ENCODE measurements at regions not wholly inside any gene's neighbourhood (a gene's known extent, or its start where the extent isn't known, plus 50 kb on each side); places are given as distances from the start of the nearest gene placed in this dataset.
"Not testable (repeated sequence)": the region's sequence is repeated elsewhere in the genome, so short reads cannot be mapped to it uniquely, and the experiment has no call there.

GRCh38 chr1:29387210-29387609 is 150.9 kb downstream of the PTPRU start:
- TF ChIP-seq JUND (IDR thresholded peaks at IDR 0.05) (no peak), NR2F2 (IDR thresholded peaks at IDR 0.05) (no peak), GABPA (IDR thresholded peaks at IDR 0.05 in 1 of 2, conservative IDR thresholded peaks at IDR 0.05 in 1 of 2) (no peak), SP1 (IDR thresholded peaks at IDR 0.05) (no peak), HNF4G (IDR thresholded peaks at IDR 0.05) (no peak), EGR1 (IDR thresholded peaks at IDR 0.05; ENCODE audit: low read depth in 2 of 2) (no peak), RXRA (IDR thresholded peaks at IDR 0.05) (no peak), YY1 (IDR thresholded peaks at IDR 0.05) (no peak), CTCF (IDR thresholded peaks at IDR 0.05; ENCODE audit: low read depth, low read length, missing input control) (no peak), RAD21 (IDR thresholded peaks at IDR 0.05) (no peak), FOXA1 (IDR thresholded peaks at IDR 0.05) (no peak), ZBTB33 (IDR thresholded peaks at IDR 0.05) (no peak), FOXA2 (IDR thresholded peaks at IDR 0.05) (no peak), TAF1 (conservative IDR thresholded peaks at IDR 0.05) (no peak), HNF4A (conservative IDR thresholded peaks at IDR 0.05) (no peak)
- TF ChIP-seq, protein P1, sequence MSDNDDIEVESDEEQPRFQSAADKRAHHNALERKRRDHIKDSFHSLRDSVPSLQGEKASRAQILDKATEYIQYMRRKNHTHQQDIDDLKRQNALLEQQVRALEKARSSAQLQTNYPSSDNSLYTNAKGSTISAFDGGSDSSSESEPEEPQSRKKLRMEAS (IDR thresholded peaks at IDR 0.05), result no peak
- TF ChIP-seq, protein P2, sequence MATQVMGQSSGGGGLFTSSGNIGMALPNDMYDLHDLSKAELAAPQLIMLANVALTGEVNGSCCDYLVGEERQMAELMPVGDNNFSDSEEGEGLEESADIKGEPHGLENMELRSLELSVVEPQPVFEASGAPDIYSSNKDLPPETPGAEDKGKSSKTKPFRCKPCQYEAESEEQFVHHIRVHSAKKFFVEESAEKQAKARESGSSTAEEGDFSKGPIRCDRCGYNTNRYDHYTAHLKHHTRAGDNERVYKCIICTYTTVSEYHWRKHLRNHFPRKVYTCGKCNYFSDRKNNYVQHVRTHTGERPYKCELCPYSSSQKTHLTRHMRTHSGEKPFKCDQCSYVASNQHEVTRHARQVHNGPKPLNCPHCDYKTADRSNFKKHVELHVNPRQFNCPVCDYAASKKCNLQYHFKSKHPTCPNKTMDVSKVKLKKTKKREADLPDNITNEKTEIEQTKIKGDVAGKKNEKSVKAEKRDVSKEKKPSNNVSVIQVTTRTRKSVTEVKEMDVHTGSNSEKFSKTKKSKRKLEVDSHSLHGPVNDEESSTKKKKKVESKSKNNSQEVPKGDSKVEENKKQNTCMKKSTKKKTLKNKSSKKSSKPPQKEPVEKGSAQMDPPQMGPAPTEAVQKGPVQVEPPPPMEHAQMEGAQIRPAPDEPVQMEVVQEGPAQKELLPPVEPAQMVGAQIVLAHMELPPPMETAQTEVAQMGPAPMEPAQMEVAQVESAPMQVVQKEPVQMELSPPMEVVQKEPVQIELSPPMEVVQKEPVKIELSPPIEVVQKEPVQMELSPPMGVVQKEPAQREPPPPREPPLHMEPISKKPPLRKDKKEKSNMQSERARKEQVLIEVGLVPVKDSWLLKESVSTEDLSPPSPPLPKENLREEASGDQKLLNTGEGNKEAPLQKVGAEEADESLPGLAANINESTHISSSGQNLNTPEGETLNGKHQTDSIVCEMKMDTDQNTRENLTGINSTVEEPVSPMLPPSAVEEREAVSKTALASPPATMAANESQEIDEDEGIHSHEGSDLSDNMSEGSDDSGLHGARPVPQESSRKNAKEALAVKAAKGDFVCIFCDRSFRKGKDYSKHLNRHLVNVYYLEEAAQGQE (IDR thresholded peaks at IDR 0.05), result no peak
- TF ChIP-seq, protein P3, sequence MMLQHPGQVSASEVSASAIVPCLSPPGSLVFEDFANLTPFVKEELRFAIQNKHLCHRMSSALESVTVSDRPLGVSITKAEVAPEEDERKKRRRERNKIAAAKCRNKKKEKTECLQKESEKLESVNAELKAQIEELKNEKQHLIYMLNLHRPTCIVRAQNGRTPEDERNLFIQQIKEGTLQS (IDR thresholded peaks at IDR 0.05), result no peak
- WGBS, result 70% methylated on average over 3 of the region's 3 CpGs
- DNase-seq (ENCODE audit: low spot score), result peak; percentile 17
- Histone ChIP-seq H3K4me1 (ENCODE audit: control insufficient read depth in 4 of 4, insufficient read depth in 4 of 4, low read length in 3 of 4) (no peaks in the 10 kb centered on the region), H3K4me3 (ENCODE audit: low read depth in 1 of 3, low read length in 3 of 3) (no peak overlapping the region), H3K27ac (ENCODE audit: low read depth in 1 of 2, low read length in 2 of 2) (no peak overlapping the region), H3K27me3 (ENCODE audit: control insufficient read depth in 4 of 4, insufficient read depth in 4 of 4, low read length in 3 of 4) (peaks cover 0 to 10% (median 2%) of the 10 kb centered on the region in 4 donors), H3K9me3 (ENCODE audit: control insufficient read depth in 4 of 4, low read length in 3 of 4) (no peaks in the 10 kb centered on the region), H3K9ac (ENCODE audit: low read depth in 1 of 2, low read length in 2 of 2) (no peak overlapping the region), H3K36me3 (ENCODE audit: control insufficient read depth in 4 of 4, insufficient read depth in 3 of 4, low read depth in 1 of 4, low read length in 3 of 4) (no peaks in the 10 kb centered on the region)

DNA sequence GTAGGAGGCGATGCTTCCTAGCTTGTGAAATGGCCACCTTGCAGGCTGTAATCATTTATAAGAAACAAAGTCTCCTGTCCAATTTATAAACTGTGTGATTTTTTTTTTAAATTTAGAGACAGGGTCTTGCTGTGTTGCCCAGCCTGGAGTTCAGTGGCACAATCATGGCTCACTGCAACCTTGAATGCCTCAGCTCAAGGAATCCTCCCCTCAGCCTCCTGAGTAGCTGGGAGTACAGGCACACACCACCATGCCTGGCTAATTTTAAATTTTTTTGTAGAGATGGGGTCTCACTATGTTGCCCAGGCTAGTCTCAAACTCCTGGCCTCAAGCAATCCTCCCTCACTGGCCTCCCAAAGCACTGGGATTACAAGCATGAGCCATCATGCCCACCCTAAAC is 150.1 kb downstream of the PTPRU start:
- not testable (repeated sequence) for DNase-seq (ENCODE audit: low spot score); H3K27me3 ChIP-seq (ENCODE audit: control insufficient read depth in 4 of 4, insufficient read depth in 4 of 4, low read length in 3 of 4); H3K36me3 ChIP-seq (ENCODE audit: control insufficient read depth in 4 of 4, insufficient read depth in 3 of 4, low read depth in 1 of 4, low read length in 3 of 4); H3K9ac ChIP-seq (ENCODE audit: low read depth in 1 of 2, low read length in 2 of 2); H3K4me3 ChIP-seq (ENCODE audit: low read depth in 1 of 3, low read length in 3 of 3); H3K4me1 ChIP-seq (ENCODE audit: control insufficient read depth in 4 of 4, insufficient read depth in 4 of 4, low read length in 3 of 4); H3K9me3 ChIP-seq (ENCODE audit: control insufficient read depth in 4 of 4, low read length in 3 of 4); H3K27ac ChIP-seq (ENCODE audit: low read depth in 1 of 2, low read length in 2 of 2)
- WGBS, result 96% methylated on average over 1 of the region's 1 CpG
